ENCODE measurements at regions not wholly inside any gene's neighbourhood (a gene's known extent, or its start where the extent isn't known, plus 50 kb on each side); places are given as distances from the start of the nearest gene placed in this dataset.

GRCh38 chr1:165075725-165076370, 280.7 kb downstream of the LMX1A start:
- no peak overlapping the region for H3K4me2 ChIP-seq (ENCODE audit: low read length)
- peak; percentile 50 for TF ChIP-seq CTCF (IDR thresholded peaks at IDR 0.05)
- H3K4me1 ChIP-seq = no peaks in the 10 kb centered on the region
- H3K4me3 ChIP-seq (ENCODE audit: low read depth, low read length) = no peak overlapping the region
- no peaks in the 10 kb centered on the region for H3K9me3 ChIP-seq (ENCODE audit: control insufficient read depth, low read length)
- no peaks in the 10 kb centered on the region for H3K79me2 ChIP-seq
- no peaks in the 10 kb centered on the region for H3K27me3 ChIP-seq (ENCODE audit: control insufficient read depth, insufficient read depth, low read length)
- H2AFZ ChIP-seq = peak overlapping the region; percentile 16
- no peaks in the 10 kb centered on the region for H3K36me3 ChIP-seq (ENCODE audit: control insufficient read depth, insufficient read depth, low read length)
- H3K27ac ChIP-seq = no peak overlapping the region
- H3K9ac ChIP-seq = no peak overlapping the region

GRCh38 chr1:165073185-165074007, 283.1 kb downstream of the LMX1A start:
- TF ChIP-seq CTCF (IDR thresholded peaks at IDR 0.05) = peak; percentile 61
- H3K4me2 ChIP-seq (ENCODE audit: low read length) = no peak overlapping the region
- H3K27me3 ChIP-seq (ENCODE audit: control insufficient read depth, insufficient read depth, low read length) = no peaks in the 10 kb centered on the region
- no peaks in the 10 kb centered on the region for H3K79me2 ChIP-seq
- peaks cover 8% of the 10 kb centered on the region for H3K4me1 ChIP-seq
- H3K4me3 ChIP-seq (ENCODE audit: low read depth, low read length) = no peak overlapping the region
- H3K36me3 ChIP-seq (ENCODE audit: control insufficient read depth, insufficient read depth, low read length) = no peaks in the 10 kb centered on the region
- peak overlapping the region; percentile 47 for H3K27ac ChIP-seq
- H2AFZ ChIP-seq = no peak overlapping the region
- H3K9ac ChIP-seq = no peak overlapping the region
- no peaks in the 10 kb centered on the region for H3K9me3 ChIP-seq (ENCODE audit: control insufficient read depth, low read length)

- Histone ChIP-seq H3K79me2 (no peaks in the 10 kb centered on the region), H3K9ac (no peak overlapping the region), H3K4me3 (ENCODE audit: low read depth, low read length) (no peak overlapping the region), H3K4me2 (ENCODE audit: low read length) (no peak overlapping the region), H3K27ac (no peak overlapping the region), H2AFZ (no peak overlapping the region), H3K9me3 (ENCODE audit: control insufficient read depth, low read length) (no peaks in the 10 kb centered on the region), H3K36me3 (ENCODE audit: control insufficient read depth, insufficient read depth, low read length) (no peaks in the 10 kb centered on the region), H3K27me3 (ENCODE audit: control insufficient read depth, insufficient read depth, low read length) (no peaks in the 10 kb centered on the region), H3K4me1 (peaks cover 16% of the 10 kb centered on the region)
- no peak for TF ChIP-seq CTCF (IDR thresholded peaks at IDR 0.05)
Measured at GRCh38 chr1:165070675-165071074, 285.8 kb downstream of the LMX1A start.

DNA sequence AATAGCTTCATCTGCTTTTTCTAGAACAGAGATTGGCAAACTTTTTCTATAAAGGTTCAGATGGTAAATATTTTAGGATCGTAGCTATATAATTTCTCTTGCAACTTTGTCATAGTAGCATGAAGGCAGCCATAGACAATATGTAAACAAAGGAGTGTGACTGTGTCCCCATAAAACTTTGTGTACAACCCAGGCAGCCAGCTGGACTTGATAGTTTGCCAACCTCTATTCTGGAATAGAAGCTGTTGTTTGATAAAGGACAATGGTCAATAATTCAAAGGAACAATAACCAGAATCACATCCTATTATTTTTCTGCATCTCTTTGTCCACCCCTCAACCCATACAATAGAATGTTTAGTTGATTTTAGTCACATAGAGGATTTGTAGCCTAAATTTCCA, 286.7 kb downstream of the LMX1A start:
- H3K36me3 ChIP-seq (ENCODE audit: control insufficient read depth, insufficient read depth, low read length) = no peaks in the 10 kb centered on the region
- no peak overlapping the region for H3K4me3 ChIP-seq (ENCODE audit: low read depth, low read length)
- H3K4me1 ChIP-seq = peaks cover 16% of the 10 kb centered on the region
- no peaks in the 10 kb centered on the region for H3K27me3 ChIP-seq (ENCODE audit: control insufficient read depth, insufficient read depth, low read length)
- no peaks in the 10 kb centered on the region for H3K9me3 ChIP-seq (ENCODE audit: control insufficient read depth, low read length)
- H3K27ac ChIP-seq = no peak overlapping the region
- no peak overlapping the region for H3K4me2 ChIP-seq (ENCODE audit: low read length)
- no peak overlapping the region for H3K9ac ChIP-seq
- no peak for TF ChIP-seq CTCF (IDR thresholded peaks at IDR 0.05)
- H3K79me2 ChIP-seq = no peaks in the 10 kb centered on the region
- no peak overlapping the region for H2AFZ ChIP-seq
